Fibroblast of villous mesenchyme (primary cell): ENCODE measurements at regions not wholly inside any gene's neighbourhood (a gene's known extent, or its start where the extent isn't known, plus 50 kb on each side); places are given as distances from the start of the nearest gene placed in this dataset.

Experiments used
- DNase-seq: peaks from one replicate; pipeline ENCODE4 v3.0.0-alpha.2; 2010; ENCODE audit warnings: low read depth
- H3K4me3 ChIP-seq: 2 replicates; pipeline ENCODE4 v1.5.1; 2011; ENCODE audit warnings: low read depth, mild to moderate bottlenecking, low read length
- TF ChIP-seq, protein P1 (sequence below): IDR thresholded peaks from 2 replicates; pipeline ENCODE4 v1.5.1; 2012; ENCODE audit warnings: low read depth, mild to moderate bottlenecking, low read length; ENCODE audit not compliant: insufficient read depth

DNA sequence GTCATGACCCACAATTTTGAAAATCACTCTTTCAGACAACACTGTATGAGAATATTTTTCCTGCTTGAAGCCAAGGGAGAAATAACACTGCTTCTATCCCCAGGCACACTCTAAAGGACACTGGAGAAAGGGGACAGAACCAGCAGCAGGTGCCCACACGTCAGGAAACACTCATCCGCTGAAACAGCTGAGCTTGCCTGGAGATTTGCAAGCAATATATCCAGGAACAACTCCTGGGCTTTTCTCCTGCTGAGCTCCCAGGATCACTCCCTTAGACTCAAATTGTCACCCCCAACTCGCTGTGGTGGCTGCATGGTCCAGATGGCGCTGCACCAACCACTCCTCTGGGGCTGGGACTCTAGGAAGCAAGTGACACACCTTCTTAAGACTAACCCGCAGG lies 186.7 kb downstream of the ARL4C start:
- TF ChIP-seq, protein P1, sequence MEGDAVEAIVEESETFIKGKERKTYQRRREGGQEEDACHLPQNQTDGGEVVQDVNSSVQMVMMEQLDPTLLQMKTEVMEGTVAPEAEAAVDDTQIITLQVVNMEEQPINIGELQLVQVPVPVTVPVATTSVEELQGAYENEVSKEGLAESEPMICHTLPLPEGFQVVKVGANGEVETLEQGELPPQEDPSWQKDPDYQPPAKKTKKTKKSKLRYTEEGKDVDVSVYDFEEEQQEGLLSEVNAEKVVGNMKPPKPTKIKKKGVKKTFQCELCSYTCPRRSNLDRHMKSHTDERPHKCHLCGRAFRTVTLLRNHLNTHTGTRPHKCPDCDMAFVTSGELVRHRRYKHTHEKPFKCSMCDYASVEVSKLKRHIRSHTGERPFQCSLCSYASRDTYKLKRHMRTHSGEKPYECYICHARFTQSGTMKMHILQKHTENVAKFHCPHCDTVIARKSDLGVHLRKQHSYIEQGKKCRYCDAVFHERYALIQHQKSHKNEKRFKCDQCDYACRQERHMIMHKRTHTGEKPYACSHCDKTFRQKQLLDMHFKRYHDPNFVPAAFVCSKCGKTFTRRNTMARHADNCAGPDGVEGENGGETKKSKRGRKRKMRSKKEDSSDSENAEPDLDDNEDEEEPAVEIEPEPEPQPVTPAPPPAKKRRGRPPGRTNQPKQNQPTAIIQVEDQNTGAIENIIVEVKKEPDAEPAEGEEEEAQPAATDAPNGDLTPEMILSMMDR = no peak
- H3K4me3 ChIP-seq = no peak overlapping the region
- no peak for DNase-seq

DNA sequence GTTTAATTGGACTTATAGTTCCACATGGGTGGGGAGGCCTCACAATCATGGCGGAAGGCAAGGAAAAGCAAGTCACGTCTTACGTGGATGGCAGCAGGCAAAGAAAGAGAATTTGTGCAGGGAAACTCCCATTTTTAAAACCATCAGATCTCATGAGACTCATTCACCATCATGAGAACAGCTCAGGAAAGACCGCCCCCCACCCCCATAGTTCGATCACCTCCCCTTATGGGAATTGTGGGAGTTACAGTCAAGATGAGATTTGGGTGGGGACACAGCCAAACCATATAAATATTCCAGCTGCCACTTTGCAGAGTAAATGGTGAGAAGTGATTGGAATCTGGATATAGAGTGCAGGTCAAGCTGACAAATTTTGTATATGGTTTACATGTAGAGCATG lies 187.4 kb downstream of the ARL4C start:
- H3K4me3 ChIP-seq = no peak overlapping the region
- TF ChIP-seq, protein P1 = no peak
- no peak for DNase-seq

DNA sequence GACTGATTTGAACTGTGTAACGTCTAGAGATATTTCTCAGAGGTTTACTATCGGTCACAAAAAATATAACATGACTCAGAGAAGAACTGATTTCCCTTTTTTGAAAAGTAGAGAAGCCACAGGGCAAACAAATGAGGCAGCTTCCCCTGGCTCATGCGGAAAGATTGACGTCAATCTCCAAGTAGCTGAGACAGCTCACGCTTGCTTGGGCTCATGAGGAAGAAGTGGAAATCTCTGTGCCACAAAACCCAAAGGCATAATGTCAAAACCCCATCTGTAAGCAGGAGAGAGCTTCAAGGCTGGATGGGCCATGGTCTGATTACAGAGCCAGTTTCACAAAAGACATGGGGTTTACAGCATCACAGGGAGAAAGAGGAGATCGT lies 188.1 kb downstream of the ARL4C start:
- no peak for DNase-seq
- no peak overlapping the region for H3K4me3 ChIP-seq
- TF ChIP-seq, protein P1 = no peak

DNA sequence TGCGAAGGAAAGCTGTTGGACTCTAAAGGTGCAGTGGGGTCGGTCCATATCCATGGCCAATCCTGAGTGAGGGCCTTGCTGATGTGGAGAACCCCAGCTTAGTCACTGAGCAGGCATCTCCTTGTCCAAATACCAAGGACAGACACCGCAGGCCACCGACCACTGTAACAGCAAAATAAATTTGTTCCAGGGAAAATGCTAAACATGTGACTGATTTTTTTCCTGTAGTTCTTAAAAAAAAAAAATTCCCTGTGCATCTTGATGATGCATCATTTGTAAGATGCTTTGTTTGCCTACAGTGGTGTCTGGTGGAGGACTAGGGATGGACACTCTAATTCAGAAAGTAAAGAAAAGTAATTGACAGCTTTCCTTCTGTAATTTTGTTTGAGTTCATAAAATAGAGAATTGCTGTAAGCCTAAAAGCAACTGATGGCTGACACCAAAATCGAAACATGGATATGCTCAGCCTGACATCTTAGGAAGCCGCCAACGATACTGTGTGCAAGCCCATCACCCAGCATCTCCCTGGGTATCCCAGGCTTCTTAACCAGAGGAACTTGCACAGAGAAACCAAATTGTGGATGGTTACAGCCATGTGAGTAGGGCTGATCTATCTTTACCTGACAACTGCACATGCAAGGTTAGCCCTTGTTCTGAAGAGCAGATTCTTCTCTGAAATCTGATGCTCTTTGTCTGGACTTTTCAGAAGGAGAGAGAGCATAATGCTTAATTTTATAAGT lies 188.6 kb downstream of the ARL4C start:
- H3K4me3 ChIP-seq = no peak overlapping the region
- DNase-seq = no peak
- TF ChIP-seq, protein P1 = no peak

DNA sequence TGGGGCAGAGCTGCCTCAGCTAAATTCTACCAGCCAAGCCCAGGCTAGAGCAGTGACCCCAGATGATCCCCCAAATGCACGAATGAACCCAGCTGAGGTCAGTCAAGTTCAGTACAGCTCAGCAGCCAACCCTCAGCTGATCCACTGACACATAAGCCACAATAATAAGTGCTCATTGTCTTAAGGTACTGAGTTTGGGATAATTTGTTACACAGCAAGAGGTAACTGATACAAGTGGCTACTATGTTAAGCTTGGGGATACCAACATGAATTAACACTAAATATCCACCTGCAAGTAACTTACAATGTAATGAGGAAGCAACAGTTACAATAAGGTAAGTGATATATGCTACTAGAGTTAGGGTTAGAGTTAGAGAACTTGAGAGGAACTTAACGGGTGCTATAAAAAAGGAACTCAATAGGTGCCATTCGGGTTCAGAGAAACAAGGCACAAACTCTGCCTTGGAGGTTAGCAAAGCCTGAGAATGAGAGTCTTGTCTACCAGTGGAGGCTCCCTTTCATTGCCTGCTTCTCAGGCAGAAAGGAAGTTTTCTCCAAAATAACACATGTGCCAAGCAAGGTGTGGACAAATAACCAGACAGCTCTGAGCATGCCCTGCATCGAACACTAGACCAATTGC lies 189.4 kb downstream of the ARL4C start:
- no peak overlapping the region for H3K4me3 ChIP-seq
- TF ChIP-seq, protein P1 = no peak
- no peak for DNase-seq

DNA sequence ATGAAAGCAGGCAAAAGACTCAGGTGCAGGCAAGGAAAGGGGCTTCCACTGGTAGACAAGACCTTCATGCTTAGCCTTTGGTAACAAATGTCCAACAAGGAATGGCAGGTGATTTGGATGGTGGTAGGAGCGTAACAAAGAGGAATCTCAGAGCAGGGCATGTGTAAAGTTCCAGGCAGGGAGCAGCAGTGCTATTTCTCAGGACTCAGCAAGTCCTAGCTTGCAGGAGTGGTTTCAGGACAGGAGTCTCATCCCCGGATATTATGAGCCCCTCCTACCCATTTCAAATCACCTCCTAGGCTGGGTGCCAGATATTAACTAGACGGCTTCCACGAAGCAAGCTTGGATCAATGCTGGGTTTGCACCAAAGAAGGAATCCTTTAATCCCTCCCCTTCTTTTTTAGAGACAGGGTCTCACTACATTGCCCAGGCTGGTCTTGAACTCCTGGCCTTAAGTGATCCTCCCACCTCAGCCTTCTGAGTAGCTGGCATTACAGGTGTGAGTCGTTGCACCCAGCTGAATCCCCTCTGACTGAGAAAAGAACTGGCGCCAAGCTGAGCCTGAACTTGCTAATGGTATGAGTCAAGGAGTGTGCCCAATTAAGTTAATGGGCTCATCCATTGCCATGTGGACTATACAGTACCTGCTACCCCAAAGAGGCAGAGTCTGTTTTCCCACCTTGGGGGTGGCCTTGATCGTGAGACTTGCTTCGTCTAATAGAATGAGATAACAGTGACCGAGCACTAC lies 190.3 kb downstream of the ARL4C start:
- no peak overlapping the region for H3K4me3 ChIP-seq
- TF ChIP-seq, protein P1 = no peak
- no peak for DNase-seq
